Neural progenitor cell (in vitro differentiated cells): ENCODE measurements at regions not wholly inside any gene's neighbourhood (a gene's known extent, or its start where the extent isn't known, plus 50 kb on each side); places are given as distances from the start of the nearest gene placed in this dataset.

Source experiments
- DNase-seq: peaks from one replicate; pipeline ENCODE4 v3.0.0-alpha.2; 2016; ENCODE audit warnings: low spot score
- H2AFZ ChIP-seq: fragments of 200-600 bp; sonication (generic); replicated peaks from 2 replicates; pipeline ENCODE4 v1.6.1; 2016; ENCODE audit warnings: antibody characterized with exemption
- H3F3A ChIP-seq: fragments of 200-600 bp; sonication (generic); 2 replicates; pipeline ENCODE4 v1.6.1; 2016; ENCODE audit warnings: antibody characterized with exemption, low read depth
- H3K27ac ChIP-seq: fragments of 200-600 bp; sonication (generic); 2 replicates; pipeline ENCODE4 v1.5.1; 2016; ENCODE audit warnings: mild to moderate bottlenecking
- H3K27me3 ChIP-seq: fragments of 200-600 bp; sonication (generic); 2 replicates; pipeline ENCODE4 v1.6.1; 2016; ENCODE audit warnings: mild to moderate bottlenecking, moderate library complexity
- H3K36me3 ChIP-seq: fragments of 200-600 bp; sonication (generic); 2 replicates; pipeline ENCODE4 v1.5.1; 2016
- H3K4me1 ChIP-seq: fragments of 200-600 bp; sonication (generic); 2 replicates; pipeline ENCODE4 v1.6.1; 2016; ENCODE audit warnings: mixed run types
- H3K4me2 ChIP-seq: fragments of 200-600 bp; sonication (generic); 2 replicates; pipeline ENCODE4 v1.6.1; 2016
- H3K4me3 ChIP-seq: fragments of 200-600 bp; sonication (generic); 2 replicates; pipeline ENCODE4 v1.5.1; 2016
- H3K79me2 ChIP-seq: fragments of 200-600 bp; sonication (generic); 2 replicates; pipeline ENCODE4 v1.6.1; 2016; ENCODE audit warnings: low read depth
- H3K9ac ChIP-seq: fragments of 200-600 bp; sonication (generic); 2 replicates; pipeline ENCODE4 v1.6.1; 2016
- H3K9me3 ChIP-seq: fragments of 200-600 bp; sonication (generic); 2 replicates; pipeline ENCODE4 v1.5.1; 2016; ENCODE audit warnings: low read depth
- H4K20me1 ChIP-seq: fragments of 200-600 bp; sonication (generic); 2 replicates; pipeline ENCODE4 v1.6.1; 2016; ENCODE audit warnings: low read depth
- H3K27ac Mint-ChIP-seq: 3 replicates; pipeline ENCODE4 v1.8.0; 2021; ENCODE audit warnings: mixed read lengths
- H3K27me3 Mint-ChIP-seq: 2 replicates; pipeline ENCODE4 v1.8.0; 2022; ENCODE audit warnings: low read depth, mild to moderate bottlenecking, inconsistent platforms, moderate library complexity, mixed read lengths; ENCODE audit not compliant: insufficient read depth
- H3K36me3 Mint-ChIP-seq: 3 replicates; pipeline ENCODE4 v1.8.0; 2021; ENCODE audit warnings: mixed read lengths
- H3K4me1 Mint-ChIP-seq: 3 replicates; pipeline ENCODE4 v1.8.0; 2021; ENCODE audit warnings: mixed read lengths
- H3K4me3 Mint-ChIP-seq: 3 replicates; pipeline ENCODE4 v1.8.0; 2021; ENCODE audit warnings: mild to moderate bottlenecking, moderate library complexity, mixed read lengths
- H3K9me3 Mint-ChIP-seq: 3 replicates; pipeline ENCODE4 v1.8.0; 2020; ENCODE audit warnings: mixed read lengths
- CTCF ChIP-seq: fragments of 200-600 bp; sonication (generic); IDR thresholded peaks from 2 replicates; pipeline ENCODE4 v1.5.1; 2017; ENCODE audit warnings: antibody characterized with exemption, mild to moderate bottlenecking
- EZH2 ChIP-seq: fragments of 200-600 bp; sonication (generic); IDR thresholded peaks from 2 replicates; pipeline ENCODE4 v1.6.1; 2017; ENCODE audit warnings: antibody characterized with exemption, mild to moderate bottlenecking, moderate library complexity
- EZH2phosphoT487 ChIP-seq: fragments of 200-600 bp; sonication (generic); IDR thresholded peaks from 2 replicates; pipeline ENCODE4 v1.6.1; 2017; ENCODE audit warnings: antibody characterized with exemption

DNA sequence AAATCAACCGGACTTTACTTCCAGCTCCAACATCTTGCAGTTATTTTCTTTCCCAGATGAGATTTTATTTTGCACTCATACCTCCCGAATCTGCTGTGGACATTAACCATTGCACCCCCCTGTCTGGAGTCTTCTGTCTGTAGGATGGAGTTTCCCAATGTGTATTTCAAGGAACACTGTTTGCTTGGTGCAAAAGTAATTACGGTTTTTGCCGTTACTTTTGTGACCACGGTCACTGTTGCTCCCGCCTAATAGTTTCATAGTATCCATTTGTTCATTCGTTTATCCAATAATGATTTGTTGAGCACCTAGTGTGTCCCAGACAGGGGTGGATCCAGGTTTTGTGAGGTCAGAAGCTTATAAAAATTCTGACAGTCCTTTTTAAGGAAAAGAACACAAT, 90.3 kb upstream of the BCL11A start:
- TF ChIP-seq EZH2 (no peak), CTCF (no peak), EZH2phosphoT487 (no peak)
- Mint-ChIP-seq H3K36me3 (no peaks in the 10 kb centered on the region), H3K4me1 (no peaks in the 10 kb centered on the region), H3K9me3 (no peaks in the 10 kb centered on the region), H3K27ac (no peak overlapping the region), H3K4me3 (no peak overlapping the region), H3K27me3 (peaks cover 7% of the 10 kb centered on the region)
- Histone ChIP-seq H3K27me3 (no peaks in the 10 kb centered on the region), H3K79me2 (no peaks in the 10 kb centered on the region), H3K4me3 (no peak overlapping the region), H3K9ac (no peak overlapping the region), H3K4me2 (no peak overlapping the region), H3K27ac (no peak overlapping the region), H2AFZ (no peak overlapping the region), H3K36me3 (no peaks in the 10 kb centered on the region), H3K9me3 (no peaks in the 10 kb centered on the region), H4K20me1 (no peaks in the 10 kb centered on the region), H3K4me1 (no peaks in the 10 kb centered on the region), H3F3A (no peaks in the 10 kb centered on the region)
- DNase-seq: no peak

- Histone ChIP-seq H3K9ac (no peak overlapping the region), H3F3A (no peaks in the 10 kb centered on the region), H3K27ac (no peak overlapping the region), H3K4me1 (no peaks in the 10 kb centered on the region), H3K36me3 (no peaks in the 10 kb centered on the region), H3K79me2 (no peaks in the 10 kb centered on the region), H4K20me1 (no peaks in the 10 kb centered on the region), H3K9me3 (no peaks in the 10 kb centered on the region), H3K4me3 (no peak overlapping the region), H2AFZ (no peak overlapping the region), H3K4me2 (no peak overlapping the region), H3K27me3 (no peaks in the 10 kb centered on the region)
- H3K36me3 Mint-ChIP-seq: no peaks in the 10 kb centered on the region
- DNase-seq: no peak
- H3K4me3 Mint-ChIP-seq: no peak overlapping the region
- peaks cover 7% of the 10 kb centered on the region for H3K27me3 Mint-ChIP-seq
- TF ChIP-seq EZH2phosphoT487: no peak
- no peak for TF ChIP-seq CTCF
- no peak overlapping the region for H3K27ac Mint-ChIP-seq
- no peaks in the 10 kb centered on the region for H3K4me1 Mint-ChIP-seq
- no peaks in the 10 kb centered on the region for H3K9me3 Mint-ChIP-seq
Measured at GRCh38 chr2:60644951-60645350, 91.5 kb upstream of the BCL11A start.

DNA sequence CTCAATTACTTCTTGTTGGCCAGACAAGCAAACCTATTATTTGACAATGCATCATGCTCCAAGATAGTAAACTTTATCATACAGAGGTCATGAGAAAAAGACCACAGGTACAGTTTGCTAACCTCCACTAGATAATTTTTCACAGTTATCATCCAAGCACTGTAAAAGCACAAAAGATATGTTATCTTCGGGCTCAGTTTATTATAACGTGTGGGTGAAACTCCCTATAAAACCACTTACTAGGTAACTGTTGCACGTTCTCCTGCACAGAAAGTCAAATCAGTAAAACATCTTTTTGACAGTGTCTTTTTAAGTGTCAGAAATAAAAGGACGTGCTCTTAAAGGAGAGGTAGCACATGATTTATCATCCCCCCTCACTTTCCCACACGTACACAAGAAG, 94.7 kb upstream of the BCL11A start:
- Histone ChIP-seq H3K4me1 (no peaks in the 10 kb centered on the region), H3F3A (no peaks in the 10 kb centered on the region), H3K9me3 (no peaks in the 10 kb centered on the region), H4K20me1 (no peaks in the 10 kb centered on the region), H3K4me3 (no peak overlapping the region), H3K4me2 (no peak overlapping the region), H3K27ac (no peak overlapping the region), H2AFZ (no peak overlapping the region), H3K79me2 (no peaks in the 10 kb centered on the region), H3K27me3 (no peaks in the 10 kb centered on the region), H3K36me3 (no peaks in the 10 kb centered on the region), H3K9ac (no peak overlapping the region)
- H3K4me3 Mint-ChIP-seq: no peak overlapping the region
- H3K27ac Mint-ChIP-seq: no peak overlapping the region
- TF ChIP-seq EZH2: no peak
- no peak for TF ChIP-seq EZH2phosphoT487
- no peak for TF ChIP-seq CTCF
- H3K36me3 Mint-ChIP-seq: no peaks in the 10 kb centered on the region
- no peak for DNase-seq
- H3K9me3 Mint-ChIP-seq: no peaks in the 10 kb centered on the region
- peaks cover 4% of the 10 kb centered on the region for H3K27me3 Mint-ChIP-seq
- H3K4me1 Mint-ChIP-seq: no peaks in the 10 kb centered on the region

GRCh38 chr2:60649721-60650120, 96.3 kb upstream of the BCL11A start:
- H2AFZ ChIP-seq: no peak overlapping the region
- no peaks in the 10 kb centered on the region for H4K20me1 ChIP-seq
- H3K9me3 Mint-ChIP-seq: no peaks in the 10 kb centered on the region
- H3K36me3 Mint-ChIP-seq: no peaks in the 10 kb centered on the region
- H3K4me2 ChIP-seq: no peak overlapping the region
- H3K36me3 ChIP-seq: no peaks in the 10 kb centered on the region
- no peak overlapping the region for H3K27ac ChIP-seq
- no peaks in the 10 kb centered on the region for H3K9me3 ChIP-seq
- peaks cover 2% of the 10 kb centered on the region for H3K27me3 Mint-ChIP-seq
- no peak for DNase-seq
- H3K4me1 Mint-ChIP-seq: no peaks in the 10 kb centered on the region
- H3K27ac Mint-ChIP-seq: no peak overlapping the region
- H3F3A ChIP-seq: no peaks in the 10 kb centered on the region
- H3K79me2 ChIP-seq: no peaks in the 10 kb centered on the region
- H3K4me3 ChIP-seq: no peak overlapping the region
- TF ChIP-seq CTCF (no peak), EZH2 (no peak), EZH2phosphoT487 (no peak)
- no peaks in the 10 kb centered on the region for H3K4me1 ChIP-seq
- no peaks in the 10 kb centered on the region for H3K27me3 ChIP-seq
- no peak overlapping the region for H3K4me3 Mint-ChIP-seq
- H3K9ac ChIP-seq: no peak overlapping the region
